Keratinocyte (primary cell): ENCODE measurements at regions not wholly inside any gene's neighbourhood (a gene's known extent, or its start where the extent isn't known, plus 50 kb on each side); places are given as distances from the start of the nearest gene placed in this dataset.

Experiments used
- DNase-seq: peaks from one replicate; pipeline ENCODE4 v3.0.0-alpha.2; 2011; ENCODE audit warnings: low read depth, missing footprints, low spot score
- FAIRE-seq: peaks from 2 replicates; lab custom pipeline; 2011; peaks lifted over from hg19 to GRCh38; lab: Jason Lieb, UNC
- H2AFZ ChIP-seq: 2 replicates; pipeline ENCODE4 v1.6.0; 2012; ENCODE audit warnings: low read length, control low read depth, inconsistent platforms; ENCODE audit not compliant: control insufficient read depth
- H3K27ac ChIP-seq: 2 replicates; pipeline ENCODE4 v1.5.1; 2011; ENCODE audit warnings: low read length; ENCODE audit not compliant: control insufficient read depth, insufficient read depth
- H3K27me3 ChIP-seq: 3 replicates; pipeline ENCODE4 v1.6.0; 2011; ENCODE audit warnings: low read length; ENCODE audit not compliant: control insufficient read depth, insufficient read depth; ENCODE audit errors: extremely low read depth
- H3K36me3 ChIP-seq, 2 experiments: 2 replicates in 1 of 2; 3 replicates in 1 of 2; pipeline ENCODE4 v1.5.1; 2011; ENCODE audit warnings: low read length in 2 of 2, mild to moderate bottlenecking in 1 of 2; ENCODE audit not compliant: control insufficient read depth in 2 of 2, insufficient read depth in 2 of 2; ENCODE audit errors: extremely low read depth in 1 of 2
- H3K4me1 ChIP-seq: 3 replicates; pipeline ENCODE4 v1.5.1; 2011; ENCODE audit warnings: low read length; ENCODE audit not compliant: control insufficient read depth, insufficient read depth; ENCODE audit errors: extremely low read depth
- H3K4me2 ChIP-seq: 3 replicates; pipeline ENCODE4 v1.6.0; 2011; ENCODE audit warnings: low read depth, low read length; ENCODE audit not compliant: control insufficient read depth, insufficient read depth; ENCODE audit errors: extremely low read depth
- H3K4me3 ChIP-seq, 3 experiments: fragments of 200-600 bp in 1 of 3; sonication (generic) in 1 of 3; 2 replicates in 2 of 3; 3 replicates in 1 of 3; pipeline ENCODE4 v1.5.1; 2011 to 2016; ENCODE audit warnings: low read length in 3 of 3, mild to moderate bottlenecking in 3 of 3, control low read depth in 2 of 3, inconsistent platforms in 1 of 3, low read depth in 1 of 3, mixed read lengths in 1 of 3, mixed run types in 1 of 3, moderate library complexity in 1 of 3; ENCODE audit not compliant: control insufficient read depth in 2 of 3, insufficient read depth in 2 of 3; ENCODE audit errors: extremely low read depth in 1 of 3
- H3K79me2 ChIP-seq: 2 replicates; pipeline ENCODE4 v1.6.0; 2012; ENCODE audit warnings: low read length; ENCODE audit not compliant: control insufficient read depth, insufficient read depth
- H3K9ac ChIP-seq: 3 replicates; pipeline ENCODE4 v1.6.0; 2011; ENCODE audit warnings: low read length; ENCODE audit not compliant: control insufficient read depth, insufficient read depth; ENCODE audit errors: extremely low read depth
- H3K9me1 ChIP-seq: 3 replicates; pipeline ENCODE4 v1.6.0; 2011; ENCODE audit warnings: low read length; ENCODE audit not compliant: control insufficient read depth, insufficient read depth; ENCODE audit errors: extremely low read depth
- H3K9me3 ChIP-seq: 2 replicates; pipeline ENCODE4 v1.5.1; 2012; ENCODE audit warnings: low read depth, low read length; ENCODE audit not compliant: control insufficient read depth
- H4K20me1 ChIP-seq: 3 replicates; pipeline ENCODE4 v1.6.0; 2011; ENCODE audit warnings: low read length; ENCODE audit not compliant: control insufficient read depth, insufficient read depth; ENCODE audit errors: extremely low read depth
- EZH2 ChIP-seq: IDR thresholded peaks from one replicate; pipeline ENCODE4 v1.6.1; 2012; ENCODE audit warnings: inconsistent platforms, mild to moderate bottlenecking, low read length, moderate library complexity
- dilution Hi-C: fragments of 300-500 bp; cut with MboI; formaldehyde crosslinking; loops from one replicate; pipeline ENCODE4 v1.7.0; 2020; ENCODE audit warnings: low sequenced_read_pairs; ENCODE audit not compliant: extremely low pct_ligation_motif_present
- TF ChIP-seq, protein P1 (sequence below), 3 experiments: IDR thresholded peaks in 1 of 3; conservative IDR thresholded peaks in 1 of 3; optimal IDR thresholded peaks in 1 of 3; 2 replicates in 2 of 3; 3 replicates in 1 of 3; pipeline versions ENCODE3 to v1.5.1; 2011; ENCODE audit warnings: low read length in 3 of 3, mild to moderate bottlenecking in 3 of 3, moderate library complexity in 2 of 3, control low read depth in 1 of 3, inconsistent platforms in 1 of 3; ENCODE audit not compliant: insufficient read depth in 2 of 3; ENCODE audit errors: extremely low read depth in 1 of 3

DNA sequence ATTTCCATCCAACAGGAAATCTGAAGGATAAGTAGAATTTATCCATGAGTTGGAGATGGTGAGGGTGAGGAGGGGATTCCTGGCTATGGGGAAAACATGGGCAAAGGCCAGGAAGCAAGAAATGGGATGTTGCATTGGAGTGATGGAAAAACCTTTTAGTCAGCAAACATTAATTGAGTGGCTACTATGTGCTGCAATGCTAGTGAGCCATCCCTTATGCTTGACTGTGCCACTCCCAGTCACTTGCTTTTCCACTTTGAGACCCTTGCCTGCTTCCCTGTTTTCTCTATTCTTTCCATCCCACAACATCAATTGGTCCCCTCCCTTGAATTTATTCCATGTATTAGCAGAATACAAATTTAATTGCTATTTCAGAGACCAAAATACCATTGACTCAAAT, 252.7 kb upstream of the HABP2 start:
- no peak for TF ChIP-seq EZH2
- TF ChIP-seq, protein P1, sequence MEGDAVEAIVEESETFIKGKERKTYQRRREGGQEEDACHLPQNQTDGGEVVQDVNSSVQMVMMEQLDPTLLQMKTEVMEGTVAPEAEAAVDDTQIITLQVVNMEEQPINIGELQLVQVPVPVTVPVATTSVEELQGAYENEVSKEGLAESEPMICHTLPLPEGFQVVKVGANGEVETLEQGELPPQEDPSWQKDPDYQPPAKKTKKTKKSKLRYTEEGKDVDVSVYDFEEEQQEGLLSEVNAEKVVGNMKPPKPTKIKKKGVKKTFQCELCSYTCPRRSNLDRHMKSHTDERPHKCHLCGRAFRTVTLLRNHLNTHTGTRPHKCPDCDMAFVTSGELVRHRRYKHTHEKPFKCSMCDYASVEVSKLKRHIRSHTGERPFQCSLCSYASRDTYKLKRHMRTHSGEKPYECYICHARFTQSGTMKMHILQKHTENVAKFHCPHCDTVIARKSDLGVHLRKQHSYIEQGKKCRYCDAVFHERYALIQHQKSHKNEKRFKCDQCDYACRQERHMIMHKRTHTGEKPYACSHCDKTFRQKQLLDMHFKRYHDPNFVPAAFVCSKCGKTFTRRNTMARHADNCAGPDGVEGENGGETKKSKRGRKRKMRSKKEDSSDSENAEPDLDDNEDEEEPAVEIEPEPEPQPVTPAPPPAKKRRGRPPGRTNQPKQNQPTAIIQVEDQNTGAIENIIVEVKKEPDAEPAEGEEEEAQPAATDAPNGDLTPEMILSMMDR (optimal IDR thresholded peaks at IDR 0.05 in 1 of 3, IDR thresholded peaks at IDR 0.05 in 1 of 3, conservative IDR thresholded peaks at IDR 0.05 in 1 of 3; ENCODE audit: extremely low read depth in 1 of 3, insufficient read depth in 2 of 3, low read length in 3 of 3), result no peak
- H3K4me2 ChIP-seq, result no peak overlapping the region
- H3K79me2 ChIP-seq, result no peaks in the 10 kb centered on the region
- FAIRE-seq, result no peak
- H3K27me3 ChIP-seq, result no peaks in the 10 kb centered on the region
- DNase-seq, result no peak
- H2AFZ ChIP-seq, result no peak overlapping the region
- no peak overlapping the region for H3K27ac ChIP-seq
- no peaks in the 10 kb centered on the region for H3K4me1 ChIP-seq
- no peaks in the 10 kb centered on the region for H3K36me3 ChIP-seq
- dilution Hi-C loops, result no loop called here
- no peak overlapping the region for H3K9ac ChIP-seq
- no peaks in the 10 kb centered on the region for H3K9me1 ChIP-seq
- no peak overlapping the region for H3K4me3 ChIP-seq
- H4K20me1 ChIP-seq, result no peaks in the 10 kb centered on the region
- H3K9me3 ChIP-seq, result no peaks in the 10 kb centered on the region

GRCh38 chr10:113300617-113301016, 252.2 kb upstream of the HABP2 start:
- dilution Hi-C loops, result no loop called here
- Histone ChIP-seq H3K36me3 (no peaks in the 10 kb centered on the region), H3K27me3 (no peaks in the 10 kb centered on the region), H3K27ac (no peak overlapping the region), H3K9ac (no peak overlapping the region), H3K4me3 (no peak overlapping the region), H3K9me1 (no peaks in the 10 kb centered on the region), H3K79me2 (no peaks in the 10 kb centered on the region), H3K4me1 (no peaks in the 10 kb centered on the region), H4K20me1 (no peaks in the 10 kb centered on the region), H2AFZ (no peak overlapping the region), H3K4me2 (no peak overlapping the region), H3K9me3 (no peaks in the 10 kb centered on the region)
- TF ChIP-seq EZH2, result no peak
- TF ChIP-seq, protein P1 (optimal IDR thresholded peaks at IDR 0.05 in 1 of 3, IDR thresholded peaks at IDR 0.05 in 1 of 3, conservative IDR thresholded peaks at IDR 0.05 in 1 of 3; ENCODE audit: extremely low read depth in 1 of 3, insufficient read depth in 2 of 3, low read length in 3 of 3), result no peak
- FAIRE-seq, result no peak
- DNase-seq, result no peak
